IPS DF 6.9 (cell line): ENCODE measurements at regions not wholly inside any gene's neighbourhood (a gene's known extent, or its start where the extent isn't known, plus 50 kb on each side); places are given as distances from the start of the nearest gene placed in this dataset.

Experiments
- DNase-seq: peaks from one replicate; pipeline ENCODE4 v3.0.0-alpha.2; 2013; ENCODE audit warnings: low read depth, low spot score
- H3K27ac ChIP-seq: one replicate; pipeline ENCODE4 v1.5.1; 2013; ENCODE audit warnings: low read length, control low read depth
- H3K27me3 ChIP-seq: 2 replicates; pipeline ENCODE4 v1.6.1; 2013; ENCODE audit warnings: mild to moderate bottlenecking, low read length; ENCODE audit not compliant: control insufficient read depth, insufficient read depth
- H3K36me3 ChIP-seq: 2 replicates; pipeline ENCODE4 v1.6.1; 2013; ENCODE audit warnings: low read length; ENCODE audit not compliant: control insufficient read depth, insufficient read depth
- H3K4me1 ChIP-seq: 2 replicates; pipeline ENCODE4 v1.6.1; 2013; ENCODE audit warnings: low read length; ENCODE audit not compliant: control insufficient read depth, insufficient read depth
- H3K4me3 ChIP-seq: 2 replicates; pipeline ENCODE4 v1.5.1; 2013; ENCODE audit warnings: mild to moderate bottlenecking, low read length
- H3K9me3 ChIP-seq: 2 replicates; pipeline ENCODE4 v1.6.1; 2013; ENCODE audit warnings: low read length, inconsistent platforms; ENCODE audit not compliant: control insufficient read depth, insufficient read depth
- WGBS: extraction: QIAGEN DNeasy Blood & Tissue Kit; methylation state at CpG from one replicate; pipeline ENCODE4 v1.1.7; 2013; ENCODE audit warnings: mixed read lengths, missing lambda C conversion rate; ENCODE audit not compliant: insufficient read length, insufficient coverage; 5-methylcytosine and 5-hydroxymethylcytosine counted together

DNA sequence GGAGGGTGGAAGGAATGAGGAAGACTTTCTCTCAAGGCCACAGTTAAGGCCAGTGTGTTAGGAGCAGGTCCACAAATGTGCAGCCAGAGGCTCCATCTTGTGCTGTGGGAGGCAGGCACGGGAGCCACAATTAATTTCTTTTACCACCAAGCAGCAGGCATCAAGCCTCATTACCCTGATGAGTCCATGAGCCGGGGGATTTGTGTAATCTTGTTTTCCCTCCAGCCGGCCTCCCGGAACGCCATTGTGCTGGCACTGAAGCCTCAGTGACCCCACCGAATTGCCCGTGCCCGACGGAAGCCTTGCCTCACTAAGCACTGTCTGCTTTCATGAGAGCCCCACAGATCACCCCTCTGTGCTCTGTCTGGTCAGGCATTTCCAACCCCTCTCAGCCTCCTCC is 154.7 kb upstream of the STX18 start:
- Histone ChIP-seq H3K4me3 (no peak overlapping the region), H3K36me3 (no peaks in the 10 kb centered on the region), H3K27me3 (no peaks in the 10 kb centered on the region), H3K9me3 (no peaks in the 10 kb centered on the region), H3K27ac (no peak overlapping the region), H3K4me1 (peaks cover 3% of the 10 kb centered on the region; the same call in 1 of the 2 replicates)
- DNase-seq, result no peak
- no CpG with 5 or more reads among the region's 9 CpGs for WGBS

DNA sequence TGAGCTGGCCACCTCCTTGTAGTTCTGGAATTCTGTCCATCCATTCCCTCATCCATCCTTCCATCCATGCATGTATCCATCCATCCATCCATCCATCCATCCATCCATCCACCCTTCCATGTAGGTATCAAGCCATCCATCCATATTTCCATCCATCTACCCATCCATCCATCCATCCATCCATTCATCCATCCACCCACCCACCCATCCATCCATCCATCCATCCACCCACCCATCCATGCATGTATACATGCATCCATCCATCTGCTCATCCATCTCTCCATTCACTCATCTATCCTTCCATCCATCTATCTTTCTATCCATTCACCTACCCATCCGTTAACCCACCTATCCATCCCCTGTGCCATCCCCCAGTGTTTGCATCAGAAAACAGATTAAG is 153.6 kb upstream of the STX18 start:
- no peaks in the 10 kb centered on the region for H3K27me3 ChIP-seq
- no peaks in the 10 kb centered on the region for H3K36me3 ChIP-seq
- no CpG with 5 or more reads among the region's 1 CpG for WGBS
- no peak overlapping the region for H3K27ac ChIP-seq
- no peak for DNase-seq
- peaks cover 3% of the 10 kb centered on the region; the same call in 1 of the 2 replicates for H3K4me1 ChIP-seq
- H3K4me3 ChIP-seq, result no peak overlapping the region
- no peaks in the 10 kb centered on the region for H3K9me3 ChIP-seq

DNA sequence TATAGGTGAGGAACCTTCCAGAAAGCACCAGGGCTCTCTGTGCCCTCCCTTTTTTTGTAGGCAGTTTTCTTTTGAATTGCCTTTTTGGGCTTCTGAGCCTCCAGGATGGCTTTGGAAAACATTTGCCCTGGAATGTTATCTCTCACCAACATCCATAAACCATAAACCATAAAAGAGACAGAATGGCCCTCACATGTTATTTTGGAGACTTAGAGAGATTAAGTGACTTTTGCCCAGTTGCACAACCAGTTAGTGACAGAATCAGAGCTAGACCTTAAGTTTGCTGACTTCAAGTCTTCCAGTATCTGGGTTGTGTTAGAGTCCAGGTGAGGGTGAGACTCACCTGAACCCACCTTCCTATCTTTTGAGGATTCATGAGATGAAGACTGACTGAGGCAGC is 153.0 kb upstream of the STX18 start:
- Histone ChIP-seq H3K9me3 (no peaks in the 10 kb centered on the region), H3K27ac (no peak overlapping the region)
- no peak for DNase-seq

DNA sequence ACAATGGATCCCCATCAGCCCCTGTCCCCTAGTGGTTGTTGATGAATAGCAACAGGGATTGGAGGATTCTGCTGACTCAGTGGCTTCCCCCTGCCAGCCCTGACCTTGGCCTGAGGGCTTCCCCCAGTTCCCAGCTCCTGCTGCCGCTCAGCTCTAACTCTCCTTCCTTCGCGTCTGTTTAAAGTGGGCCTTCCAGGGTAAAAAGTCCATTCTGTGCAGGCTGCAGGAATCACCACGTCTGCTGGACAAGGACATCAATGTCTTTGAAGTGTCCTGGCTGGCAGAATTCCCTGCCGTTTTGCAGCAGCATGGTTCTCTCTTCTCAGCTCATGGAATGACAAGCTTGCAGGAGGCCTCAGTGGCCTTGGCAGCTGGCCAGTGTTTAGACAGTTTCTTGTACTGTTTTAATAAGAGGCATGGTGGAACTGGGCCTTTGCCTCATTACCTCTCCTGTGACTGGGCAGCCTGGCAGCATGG is 152.5 kb upstream of the STX18 start:
- Histone ChIP-seq H3K27ac (no peak overlapping the region), H3K27me3 (no peaks in the 10 kb centered on the region), H3K4me3 (no peak overlapping the region), H3K36me3 (no peaks in the 10 kb centered on the region; the same call in 1 of the 2 replicates), H3K4me1 (peaks cover 3% of the 10 kb centered on the region; the same call in 1 of the 2 replicates), H3K9me3 (no peaks in the 10 kb centered on the region)
- WGBS, result no CpG with 5 or more reads among the region's 5 CpGs
- peak; percentile 64 for DNase-seq

More for the DNA sequence above, 153.0 kb upstream of the STX18 start:
- Histone ChIP-seq H3K27me3 (no peaks in the 10 kb centered on the region), H3K4me3 (no peak overlapping the region), H3K36me3 (no peaks in the 10 kb centered on the region; the same call in 1 of the 2 replicates), H3K4me1 (peaks cover 3% of the 10 kb centered on the region; the same call in 1 of the 2 replicates)

DNA sequence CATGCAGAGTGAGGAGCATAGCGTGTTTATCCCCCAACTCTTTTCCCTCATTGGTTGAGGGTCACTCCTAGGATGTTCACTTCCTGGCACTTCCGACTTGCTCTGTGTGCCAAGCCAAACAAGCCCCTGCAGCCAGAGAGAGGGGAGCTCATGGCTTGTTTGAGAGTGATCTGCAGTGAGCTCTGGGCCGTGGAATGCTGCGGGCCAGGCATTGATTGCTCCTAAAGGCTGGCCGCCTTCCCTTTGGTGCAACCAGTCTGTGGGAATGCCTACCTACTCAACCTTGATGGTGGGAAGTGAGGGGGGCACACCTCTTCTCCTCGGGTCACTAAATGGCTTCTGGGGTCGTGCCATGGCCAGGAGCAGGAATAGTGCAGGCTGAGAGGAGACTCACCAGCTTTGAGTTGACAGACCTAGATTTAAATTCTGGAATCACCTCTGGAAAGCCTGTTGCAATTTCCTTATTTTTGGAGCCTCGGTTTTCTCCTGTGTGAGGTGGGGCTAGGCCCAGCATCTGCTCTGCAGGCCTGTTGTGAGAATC is 152.0 kb upstream of the STX18 start:
- Histone ChIP-seq H3K27me3 (no peaks in the 10 kb centered on the region), H3K36me3 (no peaks in the 10 kb centered on the region; the same call in 1 of the 2 replicates), H3K4me3 (no peak overlapping the region), H3K4me1 (peaks cover 3% of the 10 kb centered on the region; the same call in 1 of the 2 replicates), H3K9me3 (no peaks in the 10 kb centered on the region), H3K27ac (no peak overlapping the region)
- DNase-seq, result no peak
- no CpG with 5 or more reads among the region's 8 CpGs for WGBS

DNA sequence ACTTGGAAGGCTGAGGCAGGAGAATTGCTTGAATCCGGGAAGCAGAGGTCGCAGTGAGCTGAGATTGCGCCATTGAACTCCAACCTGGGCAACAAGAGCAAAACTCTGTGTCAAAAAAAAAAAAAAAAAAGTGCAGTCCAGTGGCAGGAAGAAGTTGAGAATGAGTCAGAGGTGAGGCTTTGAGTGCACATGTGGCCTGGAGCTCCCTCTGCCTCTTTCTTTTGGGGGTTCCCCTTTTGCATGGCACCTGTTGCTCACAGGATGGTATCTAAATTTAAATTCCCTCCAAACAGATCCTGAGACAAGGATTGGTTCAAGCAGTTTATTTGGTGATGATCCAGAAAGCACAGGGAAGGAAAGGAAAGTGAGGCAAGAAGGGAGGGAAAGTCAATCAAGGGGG is 151.4 kb upstream of the STX18 start:
- no CpG with 5 or more reads among the region's 3 CpGs for WGBS
- no peaks in the 10 kb centered on the region for H3K27me3 ChIP-seq
- DNase-seq, result no peak
- no peak overlapping the region for H3K27ac ChIP-seq
- H3K36me3 ChIP-seq, result no peaks in the 10 kb centered on the region; the same call in 1 of the 2 replicates
- no peak overlapping the region for H3K4me3 ChIP-seq
- H3K4me1 ChIP-seq, result peaks cover 3% of the 10 kb centered on the region; the same call in 1 of the 2 replicates
- no peaks in the 10 kb centered on the region for H3K9me3 ChIP-seq

DNA sequence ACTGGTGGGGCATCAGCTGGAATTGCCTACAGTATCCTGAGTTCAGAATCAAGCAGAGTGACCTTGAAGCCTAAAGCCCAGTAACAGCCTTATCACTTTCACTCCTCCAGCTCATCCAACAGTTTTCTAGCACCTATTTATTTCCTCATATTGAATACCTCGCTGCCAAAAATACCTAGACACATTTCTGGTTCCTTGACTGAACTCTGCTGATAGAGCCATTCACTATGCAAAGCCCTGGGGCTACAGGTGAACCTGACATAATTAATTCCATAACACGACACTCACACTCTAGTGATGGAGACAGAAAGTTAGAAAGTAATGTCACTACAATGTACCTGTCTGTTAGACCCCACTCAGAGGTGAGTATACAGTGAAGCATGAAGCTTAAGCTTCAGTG is 149.0 kb upstream of the STX18 start:
- DNase-seq, result no peak
- WGBS, result no CpG with 5 or more reads among the region's 2 CpGs
- Histone ChIP-seq H3K4me3 (no peak overlapping the region), H3K27me3 (no peaks in the 10 kb centered on the region), H3K27ac (no peak overlapping the region), H3K36me3 (no peaks in the 10 kb centered on the region; the same call in 1 of the 2 replicates), H3K4me1 (peaks cover 3% of the 10 kb centered on the region; the same call in 1 of the 2 replicates), H3K9me3 (no peaks in the 10 kb centered on the region)

DNA sequence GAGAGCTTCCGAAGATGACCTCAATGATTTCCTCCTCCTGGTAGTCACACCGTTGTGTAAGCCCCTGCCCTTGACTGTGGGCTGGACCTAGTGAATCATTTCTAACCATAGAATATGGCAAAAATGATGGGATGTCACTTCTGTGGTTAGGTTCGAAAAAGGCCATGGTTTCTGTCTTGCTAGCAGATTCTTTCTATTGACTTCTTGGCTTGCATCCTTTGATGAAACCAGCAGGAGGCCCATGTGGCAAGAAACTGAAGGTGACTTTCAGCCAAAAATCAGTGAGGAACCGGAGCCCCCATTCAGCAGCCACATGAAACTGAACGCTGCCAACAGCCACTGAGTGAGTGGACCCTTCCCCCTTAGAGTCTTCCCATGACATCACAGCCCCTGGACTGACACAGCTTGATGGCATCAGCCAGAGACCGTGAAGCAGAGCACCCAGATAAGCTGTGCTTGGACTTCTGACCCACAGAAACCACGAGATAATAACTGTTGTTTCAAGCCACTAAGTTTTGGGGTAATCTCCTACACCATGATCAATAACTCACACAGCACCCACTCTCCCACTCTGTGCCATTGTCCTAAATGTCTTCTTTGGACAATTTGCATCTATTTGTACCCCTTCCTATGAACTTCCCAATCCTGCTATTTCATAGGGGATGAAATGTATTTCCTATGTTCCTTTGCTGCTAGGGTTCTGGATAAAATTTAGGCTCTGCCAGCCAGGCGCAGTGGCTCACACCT is 148.0 kb upstream of the STX18 start:
- Histone ChIP-seq H3K4me3 (no peak overlapping the region), H3K4me1 (peaks cover 3% of the 10 kb centered on the region; the same call in 1 of the 2 replicates), H3K9me3 (no peaks in the 10 kb centered on the region), H3K27ac (no peak overlapping the region), H3K36me3 (no peaks in the 10 kb centered on the region; the same call in 1 of the 2 replicates), H3K27me3 (no peaks in the 10 kb centered on the region)
- WGBS, result no CpG with 5 or more reads among the region's 8 CpGs
- no peak for DNase-seq

DNA sequence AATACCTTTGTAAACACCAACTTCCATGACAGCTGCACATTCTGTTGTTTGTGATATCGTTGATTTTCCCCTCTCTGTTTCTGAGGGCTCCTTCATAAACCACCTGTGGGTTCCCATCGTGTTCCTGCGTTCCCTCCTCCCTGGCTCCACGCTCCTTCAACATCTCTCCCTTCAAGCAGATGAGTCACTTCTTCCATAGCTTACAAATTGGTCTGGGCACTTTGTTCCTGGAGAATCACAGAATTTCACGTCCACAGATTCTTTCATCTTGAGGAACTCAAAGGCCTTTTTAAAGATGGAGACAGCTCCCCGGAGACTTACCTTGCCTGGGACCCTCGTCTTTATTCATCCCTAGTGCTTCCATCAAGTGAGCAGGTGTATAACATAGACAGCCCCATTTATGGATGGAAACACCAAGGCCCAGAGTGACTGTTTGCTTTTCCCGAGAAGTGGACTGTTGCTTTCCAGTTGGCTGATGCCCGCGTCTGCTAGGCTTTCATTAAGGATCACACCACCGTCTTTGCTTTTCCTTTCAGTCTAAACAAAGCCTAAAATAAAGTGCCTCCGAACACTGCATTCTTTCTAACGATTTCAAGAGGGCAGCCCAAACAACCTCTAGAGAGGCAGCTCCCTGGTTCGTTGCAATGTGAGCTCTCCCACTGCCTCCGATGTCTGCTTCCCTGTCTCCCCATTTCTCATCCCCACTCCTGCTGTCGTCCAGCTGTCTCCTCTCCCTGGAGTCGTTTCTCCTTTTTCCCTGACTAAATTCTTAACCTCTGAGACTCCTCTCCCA is 146.3 kb upstream of the STX18 start:
- Histone ChIP-seq H3K4me1 (no peaks in the 10 kb centered on the region), H3K27ac (no peak overlapping the region), H3K4me3 (no peak overlapping the region), H3K9me3 (no peaks in the 10 kb centered on the region), H3K36me3 (no peaks in the 10 kb centered on the region; the same call in 1 of the 2 replicates), H3K27me3 (no peaks in the 10 kb centered on the region)
- DNase-seq, result no peak
- WGBS, result no CpG with 5 or more reads among the region's 17 CpGs

DNA sequence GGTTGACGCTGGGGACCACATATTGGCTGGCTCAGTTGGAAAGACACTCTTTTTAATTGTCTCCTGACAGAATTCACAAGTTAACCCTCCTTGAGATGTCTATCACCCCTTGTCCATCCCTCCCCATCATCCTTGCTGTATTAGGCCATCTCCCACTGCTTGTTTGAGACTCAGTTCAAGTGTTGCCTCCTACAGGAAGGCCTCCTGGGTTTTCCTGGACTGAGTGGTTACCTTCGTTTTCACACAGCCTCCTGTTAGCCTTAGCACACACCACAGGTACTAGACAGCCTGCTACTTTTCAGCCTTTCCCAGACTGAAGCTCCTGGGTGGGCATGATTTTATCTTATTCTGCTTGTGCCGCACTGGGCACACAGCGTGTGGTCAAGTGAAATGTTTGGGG is 145.3 kb upstream of the STX18 start:
- no peak for DNase-seq
- H3K27ac ChIP-seq, result no peak overlapping the region
- H3K9me3 ChIP-seq, result no peaks in the 10 kb centered on the region
- no peaks in the 10 kb centered on the region; the same call in 1 of the 2 replicates for H3K36me3 ChIP-seq
- WGBS, result no CpG with 5 or more reads among the region's 4 CpGs
- H3K27me3 ChIP-seq, result no peaks in the 10 kb centered on the region
- H3K4me3 ChIP-seq, result no peak overlapping the region
- no peaks in the 10 kb centered on the region for H3K4me1 ChIP-seq
